GM21619 (cell line): ENCODE measurements at regions not wholly inside any gene's neighbourhood (a gene's known extent, or its start where the extent isn't known, plus 50 kb on each side); places are given as distances from the start of the nearest gene placed in this dataset.
"Not testable (repeated sequence)": the region's sequence is repeated elsewhere in the genome, so short reads cannot be mapped to it uniquely, and the experiment has no call there.

Experiments used
- ATAC-seq: cut with Tn5 transposase; IDR thresholded peaks from one replicate; pipeline ENCODE4 v1.9.1; 2021; ENCODE audit not compliant: unreplicated experiment

DNA sequence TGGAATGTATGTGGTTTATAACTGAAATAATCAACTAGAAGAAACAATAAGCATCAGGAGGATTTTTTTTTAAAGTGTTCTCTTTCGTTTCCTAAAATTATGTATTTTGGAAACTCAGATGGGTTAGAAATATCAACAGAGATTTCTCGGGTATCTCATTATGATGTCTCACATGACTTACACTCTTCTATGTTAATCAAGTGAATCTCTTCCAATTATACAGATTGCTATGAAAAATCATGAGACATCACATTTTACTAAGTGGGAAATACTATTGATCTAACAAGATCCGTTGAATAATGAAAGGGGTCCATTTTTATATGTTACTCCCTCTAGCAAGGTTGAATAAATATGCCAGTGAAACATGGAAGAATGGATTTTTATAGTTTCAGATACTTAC lies 54.7 kb upstream of the NRIP1 start:
- no peak for ATAC-seq

DNA sequence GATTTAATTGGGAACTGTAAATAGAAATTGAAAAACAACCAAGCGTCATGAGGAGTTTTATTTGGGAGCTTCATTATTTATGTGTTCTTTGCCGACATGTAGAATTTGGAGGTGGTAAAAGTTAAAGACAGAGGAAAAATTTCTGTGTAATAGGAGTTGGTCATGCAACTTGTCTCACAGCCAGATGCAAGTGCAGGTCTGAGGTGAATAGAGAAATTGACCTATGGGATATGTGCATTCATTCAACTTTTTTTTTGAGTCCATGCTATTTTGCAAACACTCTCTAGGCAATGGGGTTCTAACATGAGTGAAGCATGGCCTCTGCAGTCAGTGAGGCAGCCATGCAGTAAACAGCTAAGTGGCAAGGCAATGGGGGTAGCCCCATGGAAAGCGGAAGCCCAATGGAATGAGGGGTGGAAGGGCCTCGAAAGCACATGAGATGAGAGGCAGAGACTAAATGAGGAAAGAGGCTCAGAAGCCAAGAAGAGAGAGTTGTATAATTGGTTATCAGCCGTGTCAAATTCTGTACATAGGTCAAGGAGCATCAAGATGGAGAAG lies 56.4 kb upstream of the NRIP1 start:
- no peak for ATAC-seq

DNA sequence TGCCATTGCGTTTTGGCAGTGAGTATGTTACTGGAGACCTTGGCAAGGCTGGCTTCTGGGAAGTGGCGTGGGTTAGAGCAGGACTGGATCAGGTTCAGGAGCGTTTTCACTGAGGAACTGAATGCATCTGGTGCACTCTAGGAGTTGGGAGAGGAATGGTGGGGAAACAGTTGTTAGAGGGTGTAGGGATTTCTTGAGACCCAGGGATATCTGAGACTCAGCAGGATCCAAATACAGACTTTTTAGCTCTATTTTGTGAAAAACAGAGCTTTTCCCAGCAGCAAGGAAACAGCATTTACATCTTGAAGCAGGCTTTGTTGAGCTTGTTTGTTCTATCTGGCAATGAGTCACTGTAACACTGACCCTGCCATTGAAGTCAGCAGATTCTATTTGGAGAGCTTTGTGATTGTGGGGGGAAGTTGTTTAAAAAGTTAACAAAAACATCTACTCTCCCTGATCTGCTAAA lies 56.9 kb upstream of the NRIP1 start:
- no peak for ATAC-seq

DNA sequence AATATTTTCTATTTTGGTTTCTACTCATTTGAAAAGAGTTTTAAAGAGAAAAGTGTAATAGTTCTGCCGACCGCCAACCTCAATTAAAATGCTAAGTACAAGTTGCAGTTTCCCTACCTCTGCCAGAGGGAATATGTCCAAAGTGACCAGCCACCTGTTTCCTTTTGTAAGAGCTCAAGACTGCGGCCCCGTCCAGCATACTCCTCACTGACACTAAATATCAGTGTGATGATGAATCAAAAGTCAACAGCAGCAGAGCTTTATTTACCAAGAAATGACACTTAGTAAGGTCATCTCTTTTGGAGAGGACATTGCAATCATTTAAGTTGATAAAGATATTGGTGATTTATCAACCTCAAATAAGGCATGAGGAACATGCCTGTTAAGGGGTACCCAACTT lies 57.4 kb upstream of the NRIP1 start:
- no peak for ATAC-seq

DNA sequence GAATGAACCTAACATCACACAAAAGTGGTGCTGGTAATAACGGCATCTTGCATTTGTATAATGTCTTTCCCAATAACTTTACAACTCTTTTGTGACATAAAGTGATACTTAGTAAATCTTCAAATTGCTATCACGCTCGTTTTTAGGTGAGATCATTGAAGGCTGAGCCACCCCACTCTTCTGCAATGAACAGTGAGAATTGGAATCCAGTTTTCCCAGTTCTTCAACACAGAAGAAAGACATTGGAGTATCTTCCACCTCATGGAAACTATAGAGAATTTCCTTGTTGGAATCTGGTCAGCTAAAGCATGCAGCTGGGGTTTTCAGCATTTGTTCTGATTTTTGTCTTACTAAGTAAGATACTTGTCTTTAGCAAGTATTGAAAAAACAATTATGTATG lies 59.9 kb upstream of the NRIP1 start:
- ATAC-seq: no peak

DNA sequence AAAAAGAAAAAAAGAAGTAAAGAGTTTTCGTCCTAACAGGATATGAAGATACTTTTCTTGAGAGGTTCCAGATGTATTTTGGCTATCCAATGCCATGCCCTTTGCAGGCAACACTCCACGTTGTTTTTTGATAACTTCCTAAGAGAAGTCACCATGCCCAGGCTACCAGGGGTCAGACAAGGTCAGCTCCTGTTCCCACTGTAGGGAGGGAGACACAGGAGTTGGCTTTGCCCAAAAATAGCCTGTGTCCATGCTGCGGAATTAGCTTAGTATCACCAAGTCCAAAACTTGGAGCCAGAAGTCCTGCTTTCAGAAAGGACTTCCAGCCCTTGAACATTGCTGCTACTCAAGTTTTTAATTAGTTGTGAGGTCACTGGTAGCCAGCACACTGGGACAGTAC lies 62.1 kb upstream of the NRIP1 start:
- no peak for ATAC-seq

DNA sequence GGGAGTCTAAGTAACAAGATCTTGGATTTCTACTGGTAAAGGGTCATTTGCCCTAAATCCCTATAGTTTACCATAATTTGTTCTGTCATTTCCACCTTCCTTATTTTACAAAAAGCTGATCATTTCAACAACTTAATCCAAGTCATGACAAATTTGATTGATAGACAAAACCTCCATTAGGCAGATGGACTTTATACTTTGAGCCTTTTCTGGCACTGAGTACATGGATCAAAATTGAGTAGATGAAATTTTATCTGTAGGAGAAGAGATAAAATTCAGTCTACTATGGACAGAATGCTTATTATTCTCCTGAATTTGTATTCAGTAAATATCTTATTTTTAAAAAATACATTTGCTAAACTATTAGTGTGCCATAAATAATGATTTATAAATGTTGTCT lies 62.6 kb upstream of the NRIP1 start:
- ATAC-seq: no peak

DNA sequence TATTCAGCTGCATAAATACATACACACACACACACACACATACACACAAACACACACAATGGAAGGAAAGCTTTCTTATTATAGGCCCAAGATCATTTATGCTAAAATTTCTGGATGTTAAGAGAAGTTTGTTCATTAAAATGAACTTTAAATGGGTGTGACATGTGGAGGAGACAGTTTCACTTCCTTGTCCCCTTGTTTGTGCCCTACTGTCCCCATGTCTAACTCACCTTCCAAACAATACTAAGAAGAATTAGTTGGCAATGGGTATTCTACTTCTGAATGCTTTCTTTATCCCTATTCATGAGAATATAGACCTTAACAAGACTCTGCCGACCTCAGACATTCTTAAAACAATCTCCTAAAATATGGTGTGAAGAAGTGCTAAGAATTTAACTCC lies 63.5 kb upstream of the NRIP1 start:
- ATAC-seq: no peak

DNA sequence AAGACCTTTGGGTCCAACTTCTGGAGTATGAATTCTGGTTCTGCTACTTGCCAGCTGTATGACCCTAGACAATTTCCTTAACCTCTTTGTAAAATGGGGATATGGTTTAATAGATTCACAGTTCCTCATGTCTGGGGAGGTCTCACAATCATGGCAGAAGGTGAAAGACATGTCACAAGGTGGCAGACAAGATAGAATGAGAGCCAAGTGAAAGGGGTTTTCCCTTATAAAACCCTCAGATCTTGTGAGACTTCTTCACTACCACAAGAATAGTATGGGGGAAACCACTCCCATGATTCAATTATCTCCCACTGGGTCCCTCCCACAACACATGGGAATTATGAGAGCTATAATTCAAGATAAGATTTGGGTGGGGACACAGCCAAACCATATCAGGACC lies 63.9 kb upstream of the NRIP1 start:
- ATAC-seq: not testable (repeated sequence)

DNA sequence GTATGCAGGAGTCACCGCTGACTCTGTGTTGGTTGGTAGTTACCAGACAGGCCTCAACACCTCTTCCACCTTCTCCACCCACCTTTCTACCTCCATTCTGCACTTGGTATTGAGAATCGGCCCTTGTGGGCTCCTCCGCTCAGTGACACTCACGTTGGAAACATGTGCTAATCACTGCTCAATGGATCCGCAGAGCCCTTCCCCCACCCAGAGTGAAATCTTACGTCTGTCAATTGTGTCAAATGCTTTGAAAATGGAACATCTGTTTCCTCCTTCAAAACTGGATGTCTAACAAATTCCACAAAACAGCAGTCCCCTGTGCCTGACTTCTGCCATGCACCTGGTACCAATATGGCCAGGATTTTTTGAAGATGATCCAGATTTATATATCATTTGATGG lies 65.5 kb upstream of the NRIP1 start:
- no peak for ATAC-seq

DNA sequence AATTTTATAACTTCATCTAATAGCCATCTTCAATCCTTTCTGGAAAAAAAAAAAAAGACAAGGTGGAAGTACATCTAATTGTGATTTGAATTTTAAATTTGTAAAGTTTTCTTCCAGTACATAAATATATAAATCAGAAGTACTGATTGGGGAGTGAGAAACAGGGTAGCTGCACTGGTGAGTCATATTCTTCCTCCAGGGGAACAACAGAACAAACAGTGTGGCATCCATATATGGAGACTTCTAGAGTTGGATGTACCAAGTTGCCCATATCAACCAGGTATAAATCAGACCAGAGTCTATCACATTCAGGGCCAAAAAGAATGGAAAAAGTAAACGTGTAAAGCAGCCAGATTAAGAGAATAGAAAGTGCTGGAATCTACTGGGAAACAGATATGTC lies 66.0 kb upstream of the NRIP1 start:
- ATAC-seq: no peak

DNA sequence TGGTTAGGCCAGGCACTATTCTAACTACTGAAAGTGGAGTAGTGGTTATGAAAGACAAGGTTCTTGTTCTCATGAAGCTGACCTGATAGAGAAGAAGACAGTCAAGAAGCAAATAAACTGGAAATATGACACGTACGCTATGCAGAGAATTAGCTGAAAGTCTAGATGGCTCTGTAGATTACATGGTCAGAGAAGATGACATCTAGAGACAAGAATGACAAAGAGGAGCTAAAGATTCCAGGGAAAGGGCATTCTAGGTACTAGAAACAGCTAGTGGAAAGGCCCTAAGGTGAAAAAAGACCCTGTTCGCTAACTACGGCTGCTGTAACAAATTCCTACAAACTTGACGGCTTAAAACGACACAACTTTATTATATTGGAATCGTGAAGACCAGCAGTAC lies 68.0 kb upstream of the NRIP1 start:
- no peak for ATAC-seq

DNA sequence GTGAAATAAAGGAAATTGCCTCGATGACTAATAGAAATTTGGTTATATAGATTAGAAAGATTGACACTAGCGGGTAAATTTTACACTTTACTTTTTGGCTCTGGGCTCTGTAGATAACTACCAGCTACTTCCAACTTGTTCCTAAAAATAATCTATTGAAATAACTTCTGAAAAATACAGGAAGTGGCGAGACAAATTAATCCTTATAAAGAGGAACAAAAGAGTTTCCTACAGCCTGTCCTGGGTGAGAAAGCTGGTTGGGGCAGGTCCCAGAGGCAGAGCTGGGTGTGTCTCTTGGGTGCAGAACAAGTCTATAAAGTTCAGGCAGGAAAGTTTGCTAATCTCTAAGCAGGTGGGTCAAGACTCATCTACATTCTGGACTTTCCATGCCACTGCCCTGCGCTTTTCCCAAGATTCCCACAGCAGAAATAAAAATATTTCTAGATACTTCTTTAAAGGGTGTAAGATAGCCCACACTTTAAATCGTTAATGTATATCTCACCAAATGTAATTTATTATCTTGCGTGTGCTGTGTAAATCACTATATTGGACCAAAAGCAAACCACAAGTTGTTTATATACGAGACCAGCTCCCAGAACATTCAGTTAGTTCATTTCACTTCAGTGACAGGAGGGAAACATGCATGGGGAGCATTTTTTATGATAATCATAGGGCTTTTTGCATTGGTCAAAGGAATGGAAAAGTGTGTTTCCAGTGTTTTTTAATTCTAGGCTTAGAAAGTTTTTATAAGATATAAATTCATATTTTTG lies 70.1 kb upstream of the NRIP1 start:
- ATAC-seq: no peak

DNA sequence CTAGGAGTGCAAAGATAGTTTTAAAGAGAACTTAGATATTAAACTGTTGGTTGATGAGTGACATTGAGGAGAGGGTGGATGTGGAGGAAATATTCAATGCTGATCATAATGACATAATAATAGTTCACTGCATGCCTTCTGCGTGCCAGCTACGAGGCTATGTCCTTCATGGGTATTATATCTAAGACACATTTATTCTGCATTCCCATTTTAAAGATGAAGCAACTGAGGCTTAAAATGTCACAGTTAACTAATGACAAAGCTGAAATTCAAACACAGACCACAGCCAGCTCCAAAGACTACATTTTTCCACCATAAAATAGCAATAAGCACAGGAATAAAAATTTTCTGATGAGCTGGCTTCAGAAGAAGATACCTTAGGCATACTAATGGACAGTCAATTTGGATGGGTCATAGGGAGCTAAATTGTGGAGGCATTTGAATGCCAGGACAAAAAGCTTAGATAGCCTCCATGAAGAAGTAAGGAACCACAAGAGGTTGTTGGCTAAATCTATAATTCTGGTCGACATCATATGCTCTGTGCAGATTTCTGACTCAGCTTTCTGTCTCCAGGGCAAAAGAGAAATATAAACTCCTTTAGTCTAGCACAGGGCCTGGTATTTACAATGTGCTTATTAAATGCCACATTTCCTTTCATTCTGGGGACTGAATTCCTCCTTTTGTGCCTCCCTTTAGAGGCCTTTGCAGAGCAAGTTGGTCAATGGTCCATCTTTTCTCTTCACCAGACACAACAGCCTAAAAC lies 71.2 kb upstream of the NRIP1 start:
- ATAC-seq: no peak

DNA sequence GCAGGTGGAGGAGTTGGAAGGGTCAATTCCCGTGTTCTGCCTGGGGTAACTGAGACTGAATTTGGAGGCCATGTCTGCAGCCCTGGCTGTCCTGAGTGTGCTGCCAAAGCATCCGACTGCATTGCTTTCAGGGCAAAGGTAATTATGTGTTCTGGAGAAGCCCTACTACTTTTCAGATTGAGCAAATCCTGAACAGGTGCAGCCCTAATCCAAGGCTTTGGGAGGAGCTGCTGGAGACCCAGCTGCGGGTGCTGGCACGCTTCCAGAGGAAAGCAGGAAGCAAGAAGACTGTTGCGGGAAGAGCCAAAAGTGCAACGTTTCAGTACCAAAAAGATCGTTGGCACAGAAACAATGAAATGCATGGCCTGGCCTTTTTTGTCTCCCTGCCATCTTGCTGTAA lies 73.7 kb upstream of the NRIP1 start:
- no peak for ATAC-seq

DNA sequence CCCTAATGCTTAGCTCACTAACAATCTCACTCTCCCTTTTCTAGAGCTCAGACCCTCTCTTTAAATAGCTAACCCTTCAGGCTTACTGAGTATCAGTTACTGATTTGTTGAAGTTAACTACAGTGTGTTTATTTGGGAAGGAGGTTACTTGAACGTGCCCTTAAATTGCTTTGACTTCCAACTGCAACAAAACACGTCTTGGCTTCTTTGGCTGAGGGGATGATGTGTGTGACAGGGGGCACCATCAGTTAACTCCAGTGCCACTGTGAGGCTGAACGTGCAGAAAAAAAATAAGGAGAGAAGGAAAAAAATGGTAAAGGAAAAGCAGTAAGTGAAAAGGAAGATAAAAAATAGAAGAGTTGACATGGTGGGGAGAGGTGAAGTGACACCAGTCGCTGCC lies 75.1 kb upstream of the NRIP1 start:
- no peak for ATAC-seq

DNA sequence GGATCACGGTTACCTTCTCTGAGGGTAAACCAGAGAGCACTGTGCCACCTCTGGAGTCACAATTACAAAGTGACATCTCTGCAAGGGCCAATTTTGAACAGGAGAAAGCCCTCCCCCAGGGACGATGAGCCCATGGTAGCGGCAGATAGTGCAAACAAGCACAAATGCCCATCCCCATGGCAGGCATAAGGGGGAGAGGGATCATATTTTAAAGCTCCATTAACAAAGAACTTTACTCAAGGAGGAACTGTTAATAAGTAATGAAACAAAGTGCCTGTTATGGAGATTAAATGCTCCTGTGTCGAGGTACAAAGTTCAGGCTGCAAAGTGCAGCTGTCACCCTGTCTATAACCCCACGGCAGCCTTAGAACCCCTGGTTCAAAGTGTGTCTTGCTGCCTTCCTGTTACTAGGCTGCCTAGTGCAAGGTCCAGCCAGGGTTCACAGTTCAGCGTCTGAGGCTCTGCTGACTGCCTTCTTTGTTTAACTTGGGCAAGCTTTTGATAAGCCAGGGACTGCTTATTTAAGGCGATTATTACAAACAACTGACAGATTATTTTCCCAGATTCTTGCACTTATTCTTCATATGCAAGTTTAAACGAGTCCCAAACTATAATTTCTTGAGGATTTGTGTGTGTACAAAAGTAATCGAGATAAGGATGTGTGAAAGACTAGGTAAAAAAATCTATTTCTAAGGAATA lies 75.7 kb upstream of the NRIP1 start:
- no peak for ATAC-seq

DNA sequence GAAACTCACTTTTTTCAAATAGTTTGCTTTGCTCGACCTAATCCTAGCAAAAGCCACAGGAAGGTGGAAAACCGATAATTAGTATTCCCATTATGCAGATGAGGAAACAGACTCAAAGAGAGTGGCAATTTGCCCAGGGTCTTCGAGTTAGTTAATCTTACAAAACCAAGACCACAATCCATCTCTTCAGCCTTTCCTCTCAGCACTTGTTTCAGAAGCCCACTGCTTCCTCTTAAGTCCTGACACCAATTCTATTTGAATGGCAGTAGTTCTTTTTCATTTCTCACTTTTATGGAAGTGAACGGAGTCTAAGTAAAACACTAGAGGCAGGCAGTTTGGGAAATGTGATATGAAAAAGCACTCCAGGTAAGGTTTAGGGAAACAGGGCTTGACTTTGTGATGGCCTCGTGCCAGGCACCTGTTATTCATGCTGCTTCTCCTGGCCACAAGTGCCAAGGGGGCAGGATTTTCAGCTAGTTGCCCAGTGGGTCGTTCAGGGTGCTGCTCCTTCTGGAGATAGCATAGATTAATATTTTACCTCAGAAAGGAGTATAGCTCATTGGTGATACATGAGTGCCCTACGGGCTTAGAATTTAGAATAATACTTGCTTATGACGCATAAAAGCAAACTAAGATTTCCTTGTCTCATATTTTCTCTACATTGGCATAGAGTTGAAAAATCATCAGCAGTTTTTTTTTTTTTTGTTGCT lies 76.6 kb upstream of the NRIP1 start:
- ATAC-seq: no peak

DNA sequence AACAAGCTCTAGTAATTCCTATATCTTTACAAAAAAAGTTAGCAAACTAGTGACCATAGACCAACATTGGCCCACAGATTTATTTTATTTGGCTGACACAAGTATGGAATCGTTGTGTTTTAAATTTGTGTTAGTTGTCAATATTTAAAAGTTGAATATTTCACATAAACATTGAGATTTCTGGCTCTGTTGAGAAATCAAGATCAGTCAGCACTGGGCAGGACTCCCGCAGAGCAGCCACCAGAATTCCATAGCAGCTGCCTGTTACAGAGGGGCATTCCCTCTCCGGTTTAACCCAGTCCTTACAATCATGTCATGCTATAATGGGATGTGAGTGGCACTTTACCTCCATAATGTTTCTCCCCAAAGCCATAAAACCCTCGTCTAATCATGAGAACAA lies 79.2 kb upstream of the NRIP1 start:
- no peak for ATAC-seq

DNA sequence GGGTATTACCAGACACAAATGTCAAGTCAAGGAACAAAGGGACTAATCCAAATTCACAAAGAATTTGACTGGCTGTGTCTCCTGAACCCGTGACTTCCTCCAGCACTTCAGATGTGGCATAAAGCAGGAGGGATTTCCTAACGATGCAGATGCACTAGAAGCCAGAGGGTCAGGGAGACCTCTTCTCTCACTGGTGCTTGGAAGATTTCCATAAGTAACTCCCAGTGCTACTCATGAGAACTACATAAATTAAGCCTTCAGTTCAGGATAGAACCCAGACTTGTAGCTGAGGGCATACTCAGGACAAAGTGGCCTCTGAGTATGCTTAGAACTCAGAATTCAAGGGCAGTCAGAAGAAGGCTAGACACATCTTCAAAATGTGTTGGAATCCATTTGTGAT lies 83.6 kb upstream of the NRIP1 start:
- ATAC-seq: no peak

DNA sequence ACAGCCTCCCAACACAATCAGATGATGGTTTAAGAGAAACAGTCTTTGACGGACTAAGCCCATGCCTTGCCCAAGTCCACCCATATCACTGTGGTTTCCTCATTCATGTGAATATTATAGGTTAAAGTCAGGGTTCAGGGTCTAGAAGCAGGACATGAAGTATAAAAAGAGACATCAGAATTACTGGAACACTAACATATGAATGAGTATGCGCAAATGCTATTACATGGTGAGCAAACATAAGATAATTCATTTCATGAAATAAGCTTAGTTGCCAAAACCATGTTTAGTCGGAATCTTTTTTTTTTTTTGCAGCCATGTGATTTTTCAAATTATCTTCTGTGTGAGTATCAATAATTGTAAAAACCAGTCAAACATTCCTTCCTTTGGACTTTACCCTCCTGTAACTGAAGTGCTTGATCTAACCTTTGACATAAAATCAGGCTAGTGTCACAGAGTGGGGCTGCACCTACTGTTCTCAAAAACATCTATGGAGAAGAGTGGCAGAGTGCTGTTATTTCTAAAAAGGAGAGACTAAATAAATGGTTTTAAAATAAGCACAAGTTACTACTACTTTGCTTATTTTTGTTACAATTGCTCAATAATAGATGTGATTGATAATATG lies 84.9 kb upstream of the NRIP1 start:
- no peak for ATAC-seq
